GM11168 (cell line): ENCODE measurements at regions not wholly inside any gene's neighbourhood (a gene's known extent, or its start where the extent isn't known, plus 50 kb on each side); places are given as distances from the start of the nearest gene placed in this dataset.

Experiments
- in situ Hi-C: fragments of 300-500 bp; cut with MboI; formaldehyde crosslinking; loops from one replicate; pipeline ENCODE4 v1.12.0; 2022; ENCODE audit warnings: low sequenced_read_pairs; ENCODE audit not compliant: unreplicated experiment

- in situ Hi-C loops: loop anchor here (25.0 kb wide), 2 partner anchors 128 to 303 kb away; partner anchors contain the start of gene RADX
Measured at GRCh38 chrX:106484233-106484632, 127.5 kb upstream of the RADX start.

GRCh38 chrX:106493210-106493816 lies 118.5 kb upstream of the RADX start:
- in situ Hi-C loops: loop anchor here (25.0 kb wide), 2 partner anchors 119 to 294 kb away; partner anchors contain the start of gene RADX

- in situ Hi-C loops: loop anchor here (25.0 kb wide), 2 partner anchors 113 to 288 kb away; partner anchors contain the start of gene RADX
Measured at GRCh38 chrX:106499473-106499872, 112.3 kb upstream of the RADX start.

GRCh38 chrX:106510713-106511403 lies 100.9 kb upstream of the RADX start:
- in situ Hi-C loops: no loop called here
